ENCODE measurements at regions not wholly inside any gene's neighbourhood (a gene's known extent, or its start where the extent isn't known, plus 50 kb on each side); places are given as distances from the start of the nearest gene placed in this dataset.

DNA sequence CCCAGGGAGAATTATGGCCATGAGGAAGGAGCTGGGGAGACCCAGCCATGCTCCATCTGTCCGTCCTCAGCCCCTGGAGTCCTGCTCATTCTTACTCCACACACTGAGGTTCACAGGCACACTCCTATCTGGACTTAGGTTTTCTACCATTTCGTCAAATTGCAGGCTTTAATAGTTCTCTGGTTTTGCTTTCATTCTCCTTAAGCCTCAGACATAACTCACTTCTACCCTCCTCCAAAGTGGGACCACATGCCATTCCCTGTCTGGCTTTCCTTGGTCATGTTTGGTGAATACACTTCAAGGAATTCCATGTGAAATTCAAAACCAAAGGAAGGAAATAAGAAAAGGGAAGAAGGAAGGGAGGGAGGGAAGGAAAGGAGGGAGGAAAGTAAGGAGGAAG is 115.7 kb downstream of the CMPK2 start:
- Mint-ChIP-seq H3K27ac (no peak overlapping the region), H3K4me3 (no peak overlapping the region), H3K27me3 (peaks cover 50% of the 10 kb centered on the region)

DNA sequence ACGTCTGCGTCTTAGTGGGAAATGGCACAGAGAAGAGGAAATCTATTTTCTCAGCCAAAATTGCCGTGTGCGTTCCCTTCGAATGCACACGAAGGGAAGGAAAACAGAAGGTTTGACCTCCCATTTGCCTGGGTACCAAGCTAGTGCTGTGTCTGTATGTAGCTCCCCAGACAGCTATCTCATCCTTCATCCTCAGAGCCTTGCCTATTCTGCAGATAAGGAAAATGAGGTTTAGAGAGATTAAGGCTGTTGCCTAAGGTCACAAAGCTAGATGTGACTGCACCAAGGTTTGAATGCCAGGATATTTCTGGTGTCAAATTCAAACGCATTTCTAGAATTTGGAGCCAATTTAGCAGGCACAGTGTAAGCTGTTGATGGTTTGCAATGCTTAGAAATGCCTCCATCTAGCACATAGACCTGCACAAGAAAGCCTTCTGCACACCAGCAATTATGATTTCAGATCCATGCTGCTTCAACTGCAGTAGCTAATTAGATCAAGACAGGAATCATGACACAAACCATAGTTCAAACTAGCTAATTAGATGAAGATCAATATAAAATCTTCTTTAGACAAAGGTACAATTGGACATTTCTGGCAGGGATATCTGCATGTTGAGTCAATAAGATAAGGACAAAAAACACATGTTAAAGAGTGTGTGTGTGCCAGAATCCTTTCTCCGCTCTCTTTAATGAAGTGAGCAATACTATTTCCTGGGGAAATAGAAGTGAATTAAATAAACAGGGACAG is 115.1 kb downstream of the CMPK2 start:
- H3K36me3 Mint-ChIP-seq (ENCODE audit: low read depth): no peaks in the 10 kb centered on the region
- H3K4me3 Mint-ChIP-seq: no peak overlapping the region
- H3K27me3 Mint-ChIP-seq: peaks cover 44% of the 10 kb centered on the region
- no peaks in the 10 kb centered on the region for H3K4me1 Mint-ChIP-seq
- no peak overlapping the region for H3K27ac Mint-ChIP-seq
- ATAC-seq: no peak
- H3K9me3 ChIP-seq (ENCODE audit: control insufficient read depth, low read length, poor library complexity, severe bottlenecking): no peaks in the 10 kb centered on the region
- DNase-seq: no peak

More for the DNA sequence above, 115.7 kb downstream of the CMPK2 start:
- ATAC-seq (no peak), DNase-seq (no peak)
- H3K36me3 Mint-ChIP-seq (ENCODE audit: low read depth): no peaks in the 10 kb centered on the region
- H3K4me1 Mint-ChIP-seq: no peaks in the 10 kb centered on the region
- H3K9me3 ChIP-seq (ENCODE audit: control insufficient read depth, low read length, poor library complexity, severe bottlenecking): no peaks in the 10 kb centered on the region

DNA sequence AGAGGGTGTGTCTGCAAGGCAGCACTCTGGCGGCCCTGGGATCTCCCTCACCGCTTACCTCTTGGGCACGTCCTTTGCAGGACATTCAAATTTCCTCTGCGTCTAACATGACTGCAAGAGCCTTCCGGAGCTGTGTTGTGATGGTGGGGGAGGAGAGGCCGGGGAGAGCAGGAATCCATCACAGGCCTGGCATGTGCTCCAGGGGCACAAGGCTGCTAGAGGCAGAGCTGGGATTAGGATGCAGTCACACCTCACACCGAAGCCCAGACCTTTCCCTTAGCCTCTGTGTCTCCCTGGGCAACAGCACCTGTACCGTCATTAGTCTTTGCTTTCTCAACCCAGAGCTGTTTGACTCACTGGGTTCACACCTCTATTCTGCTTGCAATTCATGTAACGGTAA is 111.3 kb downstream of the CMPK2 start:
- no peak for ATAC-seq
- no peak overlapping the region for H3K27ac Mint-ChIP-seq
- no peak for DNase-seq
- no peak overlapping the region for H3K4me3 Mint-ChIP-seq
- no peaks in the 10 kb centered on the region for H3K9me3 ChIP-seq (ENCODE audit: control insufficient read depth, low read length, poor library complexity, severe bottlenecking)
- no peaks in the 10 kb centered on the region for H3K36me3 Mint-ChIP-seq (ENCODE audit: low read depth)
- no peaks in the 10 kb centered on the region for H3K4me1 Mint-ChIP-seq
- H3K27me3 Mint-ChIP-seq: peaks cover 26% of the 10 kb centered on the region

DNA sequence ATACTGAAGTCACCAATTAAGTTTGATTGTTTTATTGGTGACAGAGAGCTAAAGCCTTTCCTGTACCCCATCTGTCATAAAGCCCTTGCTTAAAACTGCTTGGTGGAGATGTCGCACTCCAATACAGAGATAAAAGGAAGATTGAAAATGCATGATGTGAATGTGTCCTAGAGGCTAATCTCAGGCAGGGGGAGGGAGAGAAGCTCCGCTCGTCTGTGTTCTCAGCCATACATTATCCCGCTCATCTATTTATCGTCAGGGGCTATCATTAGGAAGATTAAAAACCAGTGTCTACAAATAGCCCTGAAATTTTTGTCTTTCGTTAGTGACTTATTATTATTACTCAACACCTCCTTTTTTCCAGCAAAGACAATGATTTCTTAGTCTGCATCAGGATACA is 110.3 kb downstream of the CMPK2 start:
- no peaks in the 10 kb centered on the region for H3K36me3 Mint-ChIP-seq (ENCODE audit: low read depth)
- H3K4me3 Mint-ChIP-seq: no peak overlapping the region
- H3K9me3 ChIP-seq (ENCODE audit: control insufficient read depth, low read length, poor library complexity, severe bottlenecking): no peaks in the 10 kb centered on the region
- H3K27me3 Mint-ChIP-seq: peaks cover 25% of the 10 kb centered on the region
- H3K4me1 Mint-ChIP-seq: no peaks in the 10 kb centered on the region
- ATAC-seq (no peak), DNase-seq (no peak)
- H3K27ac Mint-ChIP-seq: no peak overlapping the region

DNA sequence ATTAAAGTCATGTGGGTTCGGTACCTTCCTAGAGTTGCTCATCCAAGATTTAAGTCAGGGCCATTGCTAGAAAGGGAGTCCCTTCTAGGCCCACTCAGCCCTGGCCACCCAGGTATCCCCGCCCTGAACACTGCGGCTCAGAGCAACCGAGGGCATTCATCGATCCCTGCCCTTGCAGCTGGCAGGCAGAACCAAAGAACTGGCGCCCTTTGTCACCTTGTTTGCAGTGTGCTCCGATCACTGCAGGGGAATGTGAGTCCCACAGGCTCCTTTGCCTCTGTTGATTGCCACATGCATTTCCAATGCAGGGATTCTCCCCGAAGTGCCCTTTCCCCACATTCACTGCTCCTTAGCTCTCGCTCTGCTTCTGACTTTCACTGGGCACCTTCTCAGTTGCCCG is 108.5 kb downstream of the CMPK2 start:
- DNase-seq (no peak), ATAC-seq (no peak)
- Mint-ChIP-seq H3K27me3 (peaks cover 20% of the 10 kb centered on the region), H3K36me3 (ENCODE audit: low read depth) (no peaks in the 10 kb centered on the region), H3K27ac (no peak overlapping the region), H3K4me1 (no peaks in the 10 kb centered on the region), H3K4me3 (no peak overlapping the region)
- no peaks in the 10 kb centered on the region for H3K9me3 ChIP-seq (ENCODE audit: control insufficient read depth, low read length, poor library complexity, severe bottlenecking)

DNA sequence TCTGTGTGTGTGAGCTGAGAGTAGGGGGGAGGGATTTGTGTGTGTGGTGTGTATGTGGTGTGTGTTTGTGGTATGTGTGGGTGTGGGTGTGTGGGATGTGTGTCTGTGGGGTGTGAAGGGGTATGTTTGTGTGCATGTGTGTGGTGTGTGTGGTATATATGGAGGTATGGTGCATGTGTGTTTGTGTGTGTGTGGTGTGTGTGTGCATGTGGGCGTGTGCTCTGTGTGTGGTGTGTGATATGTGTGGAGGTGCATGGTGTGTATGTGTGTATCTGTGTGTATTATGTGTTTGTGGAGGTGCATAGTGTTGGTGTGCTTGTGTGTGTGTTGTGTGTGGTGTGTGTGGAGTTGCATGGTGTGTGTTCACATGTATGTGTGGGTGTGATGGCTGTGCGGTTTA is 106.0 kb downstream of the CMPK2 start:
- no peak for ATAC-seq
- H3K27ac Mint-ChIP-seq: no peak overlapping the region
- no peak overlapping the region for H3K4me3 Mint-ChIP-seq
- no peak for DNase-seq
- H3K4me1 Mint-ChIP-seq: no peaks in the 10 kb centered on the region
- no peaks in the 10 kb centered on the region for H3K36me3 Mint-ChIP-seq (ENCODE audit: low read depth)
- no peaks in the 10 kb centered on the region for H3K9me3 ChIP-seq (ENCODE audit: control insufficient read depth, low read length, poor library complexity, severe bottlenecking)
- peaks cover 4% of the 10 kb centered on the region for H3K27me3 Mint-ChIP-seq

DNA sequence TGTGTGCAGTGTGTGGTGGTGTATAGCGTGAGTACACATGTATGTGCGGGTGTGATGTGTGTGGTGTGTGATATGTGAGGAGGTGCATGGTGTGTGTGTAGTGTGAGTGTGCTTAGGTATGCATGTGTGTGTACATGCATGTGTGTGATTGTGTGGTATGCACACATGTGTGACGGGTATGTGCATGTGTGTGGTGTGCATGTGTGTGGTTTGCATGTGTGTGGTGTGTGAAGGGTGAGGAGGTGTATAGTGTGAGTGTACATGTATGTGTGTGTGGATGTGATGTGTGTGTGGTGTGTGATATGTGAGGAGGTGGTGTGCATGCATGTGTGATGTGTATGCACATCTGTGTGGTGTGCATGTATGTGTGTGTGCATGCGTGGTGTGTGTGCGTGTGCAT is 105.6 kb downstream of the CMPK2 start:
- Mint-ChIP-seq H3K4me1 (no peaks in the 10 kb centered on the region), H3K4me3 (no peak overlapping the region), H3K27me3 (peaks cover 4% of the 10 kb centered on the region), H3K36me3 (ENCODE audit: low read depth) (no peaks in the 10 kb centered on the region), H3K27ac (no peak overlapping the region)
- DNase-seq: no peak
- H3K9me3 ChIP-seq (ENCODE audit: control insufficient read depth, low read length, poor library complexity, severe bottlenecking): no peaks in the 10 kb centered on the region
- no peak for ATAC-seq

DNA sequence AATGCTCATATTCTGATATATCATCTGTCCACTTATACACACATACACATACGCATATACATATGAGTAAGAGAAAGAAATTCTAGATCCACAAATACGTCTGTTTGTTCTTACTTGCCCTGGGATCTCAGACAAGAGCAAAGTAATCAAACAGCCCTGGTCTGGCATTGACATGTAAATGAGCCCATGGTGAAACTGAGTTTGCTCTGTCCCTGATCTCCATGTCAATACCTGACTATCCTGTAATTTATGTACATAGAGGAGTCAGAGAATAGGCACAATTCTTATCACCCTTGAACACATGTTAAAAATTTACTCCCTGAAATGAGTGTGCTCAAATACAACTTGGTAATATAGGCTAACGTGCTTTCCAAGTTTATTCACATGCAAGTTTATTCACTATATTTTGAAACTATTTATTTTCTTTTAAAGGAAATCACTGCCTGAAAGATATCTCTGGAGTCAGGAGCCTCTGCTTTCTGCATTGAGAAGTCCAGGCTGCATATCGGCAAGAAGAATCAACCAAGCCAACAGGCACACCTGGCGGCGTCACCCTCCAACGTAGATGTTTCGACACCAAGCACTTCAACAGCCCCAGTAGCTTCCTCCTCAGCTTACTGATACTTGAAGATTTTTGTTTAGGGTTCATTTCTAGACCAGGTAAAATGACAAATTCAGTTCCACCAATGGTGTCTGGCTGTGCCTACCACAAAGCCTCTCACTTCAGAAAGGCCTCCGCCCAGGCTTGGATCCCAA is 100.6 kb downstream of the CMPK2 start:
- Mint-ChIP-seq H3K27me3 (peaks cover 4% of the 10 kb centered on the region), H3K4me3 (no peak overlapping the region), H3K4me1 (no peaks in the 10 kb centered on the region), H3K36me3 (ENCODE audit: low read depth) (no peaks in the 10 kb centered on the region), H3K27ac (no peak overlapping the region)
- no peak for DNase-seq
- no peaks in the 10 kb centered on the region for H3K9me3 ChIP-seq (ENCODE audit: control insufficient read depth, low read length, poor library complexity, severe bottlenecking)
- no peak for ATAC-seq

DNA sequence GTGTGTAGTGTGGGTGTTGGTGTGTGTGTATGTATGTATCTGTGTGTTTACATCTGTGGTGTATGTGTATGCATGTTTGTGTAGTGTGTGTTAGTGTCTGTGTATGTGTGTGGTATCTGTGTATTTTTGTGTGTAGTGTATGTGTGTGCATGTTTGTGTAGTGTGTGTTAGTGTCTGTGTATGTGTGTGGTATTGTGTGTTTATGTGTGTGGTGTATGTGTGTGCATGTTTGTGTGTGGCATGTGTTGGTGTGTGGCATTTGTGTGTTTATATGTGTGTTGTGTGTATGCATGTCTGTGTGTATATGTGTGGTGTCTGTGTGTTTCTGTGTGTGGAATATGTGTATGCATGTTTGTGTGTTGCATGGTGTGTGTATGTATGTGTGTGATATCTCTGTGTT is 96.4 kb downstream of the CMPK2 start:
- DNase-seq: no peak
- ATAC-seq: no peak
- H3K27ac Mint-ChIP-seq: no peak overlapping the region
- H3K4me1 Mint-ChIP-seq: peaks cover 6% of the 10 kb centered on the region
- H3K36me3 Mint-ChIP-seq (ENCODE audit: low read depth): peaks cover 3% of the 10 kb centered on the region
- no peak overlapping the region for H3K4me3 Mint-ChIP-seq
- H3K9me3 ChIP-seq (ENCODE audit: control insufficient read depth, low read length, poor library complexity, severe bottlenecking): no peaks in the 10 kb centered on the region
- peaks cover 26% of the 10 kb centered on the region for H3K27me3 Mint-ChIP-seq

DNA sequence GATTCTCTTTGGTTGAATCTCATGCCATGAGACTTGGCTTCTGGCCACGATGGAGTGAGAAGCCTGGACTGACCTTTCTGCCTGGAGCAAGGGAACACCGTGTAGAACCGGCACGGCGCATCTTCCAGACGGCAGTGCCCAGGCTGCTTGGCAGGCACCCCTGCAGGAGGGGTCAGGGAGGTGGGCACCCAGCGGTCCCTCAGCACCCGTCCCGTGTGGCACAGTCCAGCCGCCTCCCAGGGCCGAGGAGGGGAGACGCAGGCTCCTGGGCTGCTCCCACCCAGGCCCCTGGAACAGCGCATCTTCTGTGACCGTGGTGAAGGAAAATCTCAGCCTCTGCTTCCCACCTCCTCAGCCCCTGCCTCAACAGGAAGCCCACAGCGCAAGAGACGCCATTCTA is 95.7 kb downstream of the CMPK2 start:
- H3K4me3 Mint-ChIP-seq: no peak overlapping the region
- DNase-seq: no peak
- H3K4me1 Mint-ChIP-seq: peaks cover 6% of the 10 kb centered on the region
- H3K27me3 Mint-ChIP-seq: peaks cover 32% of the 10 kb centered on the region
- no peak overlapping the region for H3K27ac Mint-ChIP-seq
- H3K9me3 ChIP-seq (ENCODE audit: control insufficient read depth, low read length, poor library complexity, severe bottlenecking): no peaks in the 10 kb centered on the region
- ATAC-seq: no peak
- H3K36me3 Mint-ChIP-seq (ENCODE audit: low read depth): peaks cover 3% of the 10 kb centered on the region

DNA sequence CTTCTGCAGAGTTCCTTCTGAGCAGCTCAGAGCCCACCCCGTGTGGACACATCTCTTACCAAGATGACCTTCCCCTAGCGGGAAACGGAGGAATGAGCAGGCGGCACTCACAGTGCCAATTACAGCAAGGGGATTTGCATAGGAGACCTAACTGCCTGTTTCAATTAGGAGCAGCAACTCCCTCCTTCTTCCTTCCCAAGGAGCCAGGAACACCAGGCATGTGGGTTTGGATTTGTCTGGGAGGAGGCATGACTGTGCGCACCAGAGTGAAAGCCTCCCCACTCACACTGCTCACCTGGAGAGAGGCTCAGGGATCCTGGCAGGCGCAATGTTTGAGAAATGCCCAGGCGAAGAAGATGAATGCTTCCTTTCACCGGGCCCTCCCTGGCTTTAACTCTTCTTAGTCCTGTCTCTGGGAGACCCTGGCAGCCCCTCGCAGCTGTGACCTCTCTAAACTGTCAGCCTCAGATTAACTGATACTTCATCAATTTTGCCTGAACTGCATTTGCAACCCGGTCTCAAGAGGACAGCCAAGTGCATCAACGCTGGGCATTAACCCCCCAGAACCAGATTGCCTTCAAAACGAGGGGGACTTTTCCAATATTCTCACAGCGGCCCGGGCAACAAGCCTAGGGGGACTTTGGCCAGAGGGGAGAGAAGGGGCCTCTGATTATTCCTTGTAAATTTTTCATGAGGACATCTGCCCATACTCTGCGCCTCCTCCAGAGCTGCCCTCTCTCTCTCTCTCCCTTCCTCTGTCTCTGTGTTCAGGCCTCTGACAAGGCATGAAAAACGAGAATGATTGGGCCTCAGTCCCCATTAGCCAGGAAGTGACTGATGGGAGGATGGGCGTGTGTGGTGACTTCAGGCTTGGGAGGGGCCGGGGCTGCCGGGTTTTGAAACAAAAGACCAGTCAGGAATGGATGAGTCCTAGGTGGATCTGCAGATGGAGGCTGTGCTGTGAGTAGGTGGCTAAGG is 93.8 kb downstream of the CMPK2 start:
- no peaks in the 10 kb centered on the region for H3K9me3 ChIP-seq (ENCODE audit: control insufficient read depth, low read length, poor library complexity, severe bottlenecking)
- DNase-seq: no peak
- Mint-ChIP-seq H3K27me3 (peaks cover 42% of the 10 kb centered on the region), H3K36me3 (ENCODE audit: low read depth) (peaks cover 3% of the 10 kb centered on the region), H3K4me3 (peak overlapping the region; percentile 32), H3K27ac (no peak overlapping the region), H3K4me1 (peaks cover 6% of the 10 kb centered on the region)
- no peak for ATAC-seq

DNA sequence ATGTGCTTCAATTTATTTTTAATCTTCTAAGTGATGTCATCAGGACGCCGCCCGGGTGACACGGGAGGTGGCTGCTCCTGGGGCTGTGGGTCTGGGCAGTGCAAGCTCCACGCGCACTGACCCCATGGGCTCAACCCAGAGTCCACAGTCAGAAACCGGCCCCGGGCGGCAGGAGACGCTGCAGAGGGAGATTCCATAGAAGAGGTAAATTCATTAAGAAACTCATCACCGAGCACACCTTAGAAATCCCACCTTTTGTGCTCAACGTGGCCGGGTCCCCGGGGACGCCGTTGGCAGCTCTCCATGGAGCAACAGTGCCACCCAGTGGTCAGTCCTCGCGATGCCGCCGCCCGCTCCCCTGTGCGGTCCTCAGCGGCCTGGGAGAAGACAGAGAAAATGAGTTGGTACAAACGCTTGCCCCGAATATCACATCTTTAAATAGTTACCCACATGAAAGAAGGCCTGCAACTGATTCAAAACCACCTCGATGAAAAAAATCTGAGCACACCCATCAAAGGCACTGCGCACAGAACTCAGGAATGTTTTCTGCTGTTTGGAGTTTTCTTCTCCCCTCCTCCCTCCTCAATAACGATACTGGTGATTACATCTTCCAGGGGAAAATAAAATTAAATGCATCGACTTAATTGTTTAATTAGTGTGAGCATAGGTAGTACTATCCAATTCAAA is 92.6 kb downstream of the CMPK2 start:
- ATAC-seq (peak; percentile 84), DNase-seq (peak; percentile 36 to 68 (median 48))
- H3K4me1 Mint-ChIP-seq: peaks cover 6% of the 10 kb centered on the region
- peaks cover 46% of the 10 kb centered on the region for H3K27me3 Mint-ChIP-seq
- peak overlapping the region; percentile 55 for H3K4me3 Mint-ChIP-seq
- H3K9me3 ChIP-seq (ENCODE audit: control insufficient read depth, low read length, poor library complexity, severe bottlenecking): no peaks in the 10 kb centered on the region
- no peak overlapping the region for H3K27ac Mint-ChIP-seq
- H3K36me3 Mint-ChIP-seq (ENCODE audit: low read depth): peaks cover 3% of the 10 kb centered on the region

DNA sequence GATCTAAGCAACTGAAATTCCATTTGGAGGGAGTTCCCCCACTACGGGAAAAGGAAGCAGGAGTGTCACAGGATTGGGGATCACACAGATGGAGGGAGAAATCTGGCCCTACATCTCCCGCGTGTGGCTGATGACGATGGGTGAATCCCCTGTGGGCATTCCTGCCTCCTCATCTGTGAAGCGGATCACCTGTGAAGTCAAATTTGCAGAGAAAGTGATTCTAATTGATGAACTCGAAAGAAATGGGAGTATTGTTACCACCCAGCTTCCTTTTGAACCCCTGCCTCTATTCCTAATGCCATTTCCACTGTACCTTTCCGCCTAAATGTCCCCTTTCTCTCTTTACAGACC is 92.0 kb downstream of the CMPK2 start:
- Mint-ChIP-seq H3K4me3 (peak overlapping the region; percentile 55), H3K36me3 (ENCODE audit: low read depth) (peaks cover 3% of the 10 kb centered on the region)

More for the DNA sequence above, 92.0 kb downstream of the CMPK2 start:
- H3K9me3 ChIP-seq (ENCODE audit: control insufficient read depth, low read length, poor library complexity, severe bottlenecking): no peaks in the 10 kb centered on the region
- ATAC-seq (no peak), DNase-seq (no peak)
- Mint-ChIP-seq H3K4me1 (peaks cover 6% of the 10 kb centered on the region), H3K27ac (no peak overlapping the region), H3K27me3 (peaks cover 48% of the 10 kb centered on the region)
